ENCODE measurements at regions not wholly inside any gene's neighbourhood (a gene's known extent, or its start where the extent isn't known, plus 50 kb on each side); places are given as distances from the start of the nearest gene placed in this dataset.

- Histone ChIP-seq H3K27ac (ENCODE audit: low read depth, low read length, poor library complexity, severe bottlenecking) (no peak overlapping the region), H3K27me3 (ENCODE audit: insufficient read depth, low read length) (no peaks in the 10 kb centered on the region)
- TF ChIP-seq EZH2 (IDR thresholded peaks at IDR 0.05; ENCODE audit: borderline replicate concordance, low read length) (no peak), CTCF (IDR thresholded peaks at IDR 0.05; ENCODE audit: low read length) (no peak)
These were observed 76.9 kb upstream of the CCDC190 start for GRCh38 chr1:162937716-162938395.

GRCh38 chr1:162930976-162931560 is 70.1 kb upstream of the CCDC190 start:
- no peaks in the 10 kb centered on the region for H3K79me2 ChIP-seq (ENCODE audit: insufficient read depth, low read length)
- H3K36me3 ChIP-seq (ENCODE audit: insufficient read depth, low read length): no peaks in the 10 kb centered on the region
- TF ChIP-seq CTCF (IDR thresholded peaks at IDR 0.05; ENCODE audit: low read length) (no peak), EZH2 (IDR thresholded peaks at IDR 0.05; ENCODE audit: borderline replicate concordance, low read length) (no peak)
- H3K4me2 ChIP-seq (ENCODE audit: low read length): no peak overlapping the region
- no peak overlapping the region for H3K9ac ChIP-seq (ENCODE audit: low read length)
- H3K27me3 ChIP-seq (ENCODE audit: insufficient read depth, low read length): no peaks in the 10 kb centered on the region
- H3F3A ChIP-seq (ENCODE audit: insufficient read depth, low read length): no peaks in the 10 kb centered on the region
- no peak overlapping the region for H3K4me3 ChIP-seq (ENCODE audit: low read depth, low read length, poor library complexity, severe bottlenecking)
- no peak overlapping the region for H2AFZ ChIP-seq (ENCODE audit: low read length)
- H3K27ac ChIP-seq (ENCODE audit: low read depth, low read length, poor library complexity, severe bottlenecking): no peak overlapping the region
- no peaks in the 10 kb centered on the region for H3K9me3 ChIP-seq (ENCODE audit: low read length)
- H3K9me2 ChIP-seq (ENCODE audit: low read depth, low read length): no peaks in the 10 kb centered on the region
- H4K20me1 ChIP-seq (ENCODE audit: insufficient read depth, low read length): no peaks in the 10 kb centered on the region
- H3K4me1 ChIP-seq (ENCODE audit: insufficient read depth, low read length, severe bottlenecking): no peaks in the 10 kb centered on the region

More at GRCh38 chr1:162937716-162938395, 76.9 kb upstream of the CCDC190 start:
- Histone ChIP-seq H4K20me1 (ENCODE audit: insufficient read depth, low read length) (no peaks in the 10 kb centered on the region), H3K79me2 (ENCODE audit: insufficient read depth, low read length) (no peaks in the 10 kb centered on the region), H3F3A (ENCODE audit: insufficient read depth, low read length) (no peaks in the 10 kb centered on the region), H3K9me3 (ENCODE audit: low read length) (no peaks in the 10 kb centered on the region), H3K4me3 (ENCODE audit: low read depth, low read length, poor library complexity, severe bottlenecking) (no peak overlapping the region), H3K4me2 (ENCODE audit: low read length) (no peak overlapping the region), H3K4me1 (ENCODE audit: insufficient read depth, low read length, severe bottlenecking) (no peaks in the 10 kb centered on the region), H2AFZ (ENCODE audit: low read length) (no peak overlapping the region), H3K9ac (ENCODE audit: low read length) (no peak overlapping the region), H3K9me2 (ENCODE audit: low read depth, low read length) (no peaks in the 10 kb centered on the region), H3K36me3 (ENCODE audit: insufficient read depth, low read length) (no peaks in the 10 kb centered on the region)

- Histone ChIP-seq H3K27ac (ENCODE audit: low read depth, low read length, poor library complexity, severe bottlenecking) (no peak overlapping the region), H3K36me3 (ENCODE audit: insufficient read depth, low read length) (no peaks in the 10 kb centered on the region), H3K4me1 (ENCODE audit: insufficient read depth, low read length, severe bottlenecking) (no peaks in the 10 kb centered on the region), H3K79me2 (ENCODE audit: insufficient read depth, low read length) (no peaks in the 10 kb centered on the region), H3K27me3 (ENCODE audit: insufficient read depth, low read length) (no peaks in the 10 kb centered on the region), H3K9ac (ENCODE audit: low read length) (no peak overlapping the region), H2AFZ (ENCODE audit: low read length) (no peak overlapping the region), H3K9me2 (ENCODE audit: low read depth, low read length) (no peaks in the 10 kb centered on the region), H3K4me2 (ENCODE audit: low read length) (no peak overlapping the region), H3K9me3 (ENCODE audit: low read length) (no peaks in the 10 kb centered on the region), H3F3A (ENCODE audit: insufficient read depth, low read length) (no peaks in the 10 kb centered on the region), H4K20me1 (ENCODE audit: insufficient read depth, low read length) (no peaks in the 10 kb centered on the region), H3K4me3 (ENCODE audit: low read depth, low read length, poor library complexity, severe bottlenecking) (no peak overlapping the region)
- no peak for TF ChIP-seq CTCF (IDR thresholded peaks at IDR 0.05; ENCODE audit: low read length)
- no peak for TF ChIP-seq EZH2 (IDR thresholded peaks at IDR 0.05; ENCODE audit: borderline replicate concordance, low read length)
These were observed 69.6 kb upstream of the CCDC190 start for GRCh38 chr1:162930532-162930931.
